H9 (cell line): ENCODE measurements at regions not wholly inside any gene's neighbourhood (a gene's known extent, or its start where the extent isn't known, plus 50 kb on each side); places are given as distances from the start of the nearest gene placed in this dataset.

Source experiments
- DNase-seq: peaks from one replicate; pipeline ENCODE4 v3.0.0-alpha.2; 2017
- H2AFZ ChIP-seq: one replicate; pipeline ENCODE4 v1.6.1; 2013; ENCODE audit warnings: mild to moderate bottlenecking, low read length, control low read depth, moderate library complexity
- H2AK5ac ChIP-seq: 2 replicates; pipeline ENCODE4 v1.6.1; 2013; ENCODE audit warnings: low read length, control low read depth, mixed read lengths; ENCODE audit not compliant: insufficient read length
- H2BK120ac ChIP-seq: one replicate; pipeline ENCODE4 v1.6.1; 2013; ENCODE audit warnings: low read depth, mild to moderate bottlenecking, low read length, control low read depth, inconsistent platforms; ENCODE audit not compliant: poor library complexity, severe bottlenecking
- H2BK12ac ChIP-seq: 2 replicates; pipeline ENCODE4 v1.6.1; 2013; ENCODE audit warnings: low read length, control low read depth, mixed read lengths, low read depth; ENCODE audit not compliant: insufficient read length
- H2BK15ac ChIP-seq: 2 replicates; pipeline ENCODE4 v1.6.1; 2013; ENCODE audit warnings: low read depth, low read length, control low read depth
- H2BK20ac ChIP-seq: one replicate; pipeline ENCODE4 v1.6.1; 2013; ENCODE audit warnings: low read depth, mild to moderate bottlenecking, low read length, control low read depth, inconsistent platforms; ENCODE audit not compliant: poor library complexity, severe bottlenecking
- H2BK5ac ChIP-seq: 2 replicates; pipeline ENCODE4 v1.6.1; 2013; ENCODE audit warnings: low read length, control low read depth, mixed read lengths; ENCODE audit not compliant: insufficient read length
- H3K14ac ChIP-seq: 2 replicates; pipeline ENCODE4 v1.6.1; 2013; ENCODE audit warnings: low read length, control low read depth; ENCODE audit not compliant: insufficient read depth
- H3K18ac ChIP-seq: 2 replicates; pipeline ENCODE4 v1.6.1; 2013; ENCODE audit warnings: low read depth, mild to moderate bottlenecking, mixed read lengths, low read length, control low read depth; ENCODE audit not compliant: insufficient read length
- H3K23ac ChIP-seq: 2 replicates; pipeline ENCODE4 v1.6.1; 2013; ENCODE audit warnings: low read length, control low read depth, mixed read lengths, low read depth; ENCODE audit not compliant: insufficient read length
- H3K23me2 ChIP-seq: 2 replicates; pipeline ENCODE4 v1.6.1; 2013; ENCODE audit warnings: low read depth, mild to moderate bottlenecking, mixed read lengths, low read length, control low read depth; ENCODE audit not compliant: insufficient read length, poor library complexity, severe bottlenecking
- H3K27ac ChIP-seq: 2 replicates; pipeline ENCODE4 v1.5.1; 2013; ENCODE audit warnings: low read length, control low read depth, mixed read lengths, low read depth; ENCODE audit not compliant: insufficient read length
- H3K27me3 ChIP-seq: 2 replicates; pipeline ENCODE4 v1.6.1; 2013; ENCODE audit warnings: low read length, control low read depth, inconsistent platforms; ENCODE audit not compliant: insufficient read depth
- H3K4ac ChIP-seq: 2 replicates; pipeline ENCODE4 v1.6.1; 2013; ENCODE audit warnings: low read depth, mild to moderate bottlenecking, control low read depth, inconsistent platforms, low read length, moderate library complexity
- H3K4me1 ChIP-seq: 2 replicates; pipeline ENCODE4 v1.6.1; 2013; ENCODE audit warnings: low read length, control low read depth, inconsistent platforms; ENCODE audit not compliant: insufficient read depth
- H3K4me2 ChIP-seq: 2 replicates; pipeline ENCODE4 v1.6.1; 2013; ENCODE audit warnings: low read length, control low read depth, mixed read lengths; ENCODE audit not compliant: insufficient read length, insufficient read depth
- H3K56ac ChIP-seq: 2 replicates; pipeline ENCODE4 v1.6.1; 2013; ENCODE audit warnings: low read depth, mild to moderate bottlenecking, mixed read lengths, low read length, control low read depth; ENCODE audit not compliant: insufficient read length
- H3K79me1 ChIP-seq: 2 replicates; pipeline ENCODE4 v1.6.1; 2013; ENCODE audit warnings: low read depth, mild to moderate bottlenecking, moderate library complexity, low read length, control low read depth, inconsistent platforms; ENCODE audit not compliant: insufficient read depth, poor library complexity, severe bottlenecking
- H3K79me2 ChIP-seq: 2 replicates; pipeline ENCODE4 v1.6.1; 2013; ENCODE audit warnings: low read length, control low read depth, inconsistent platforms; ENCODE audit not compliant: insufficient read depth
- H3K9ac ChIP-seq: 2 replicates; pipeline ENCODE4 v1.6.1; 2013; ENCODE audit warnings: low read length, control low read depth, mixed read lengths; ENCODE audit not compliant: insufficient read length; ENCODE audit errors: extremely low read depth
- H3K9me3 ChIP-seq: one replicate; pipeline ENCODE4 v1.6.1; 2013; ENCODE audit warnings: low read depth, low read length, inconsistent platforms; ENCODE audit not compliant: control insufficient read depth
- H3T11ph ChIP-seq: one replicate; pipeline ENCODE4 v1.6.1; 2013; ENCODE audit warnings: mild to moderate bottlenecking, low read length, control low read depth, inconsistent platforms
- H4K20me1 ChIP-seq: one replicate; pipeline ENCODE4 v1.6.1; 2013; ENCODE audit not compliant: control insufficient read depth, insufficient read length, insufficient read depth
- H4K5ac ChIP-seq: 2 replicates; pipeline ENCODE4 v1.6.1; 2013; ENCODE audit warnings: low read depth, mild to moderate bottlenecking, mixed read lengths, low read length, control low read depth; ENCODE audit not compliant: insufficient read length
- H4K8ac ChIP-seq: replicated peaks from 2 replicates; pipeline ENCODE4 v1.6.1; 2013; ENCODE audit warnings: low read length, control low read depth, mixed read lengths, low read depth; ENCODE audit not compliant: insufficient read length
- H4K91ac ChIP-seq: 2 replicates; pipeline ENCODE4 v1.6.1; 2013; ENCODE audit warnings: low read depth, mild to moderate bottlenecking, moderate library complexity, mixed read lengths, low read length, control low read depth; ENCODE audit not compliant: insufficient read length
- H3K27ac Mint-ChIP-seq, 3 experiments: 2 replicates in 2 of 3; 3 replicates in 1 of 3; pipeline ENCODE4 v1.8.0; 2020 to 2021; ENCODE audit warnings: mixed read lengths in 3 of 3, mild to moderate bottlenecking in 1 of 3, moderate library complexity in 1 of 3
- H3K27me3 Mint-ChIP-seq: 2 replicates; pipeline ENCODE4 v1.8.0; 2021; ENCODE audit warnings: low read depth, mild to moderate bottlenecking, moderate library complexity, mixed read lengths
- H3K36me3 Mint-ChIP-seq, 3 experiments: 2 replicates in 2 of 3; 3 replicates in 1 of 3; pipeline ENCODE4 v1.8.0; 2020 to 2021; ENCODE audit warnings: low read depth in 3 of 3, mixed read lengths in 3 of 3; ENCODE audit not compliant: insufficient read depth in 1 of 3
- H3K4me1 Mint-ChIP-seq, 2 experiments: 2 replicates each; pipeline ENCODE4 v1.8.0; 2020; ENCODE audit warnings: mixed read lengths in 2 of 2
- H3K4me3 Mint-ChIP-seq, 2 experiments: 2 replicates in 1 of 2; 3 replicates in 1 of 2; pipeline ENCODE4 v1.8.0; 2020 to 2021; ENCODE audit warnings: mild to moderate bottlenecking in 2 of 2, mixed read lengths in 2 of 2, moderate library complexity in 1 of 2
- H3K9me3 Mint-ChIP-seq, 2 experiments: 2 replicates in 1 of 2; 3 replicates in 1 of 2; pipeline ENCODE4 v1.8.0; 2020; ENCODE audit warnings: mild to moderate bottlenecking in 2 of 2, mixed read lengths in 2 of 2, moderate library complexity in 1 of 2
- TF ChIP-seq, protein P1 (sequence below): fragments of 200-600 bp; sonication (generic); conservative IDR thresholded peaks from 3 replicates; pipeline ENCODE4 v1.8.0; 2021; ENCODE audit warnings: antibody characterized with exemption, mild to moderate bottlenecking

DNA sequence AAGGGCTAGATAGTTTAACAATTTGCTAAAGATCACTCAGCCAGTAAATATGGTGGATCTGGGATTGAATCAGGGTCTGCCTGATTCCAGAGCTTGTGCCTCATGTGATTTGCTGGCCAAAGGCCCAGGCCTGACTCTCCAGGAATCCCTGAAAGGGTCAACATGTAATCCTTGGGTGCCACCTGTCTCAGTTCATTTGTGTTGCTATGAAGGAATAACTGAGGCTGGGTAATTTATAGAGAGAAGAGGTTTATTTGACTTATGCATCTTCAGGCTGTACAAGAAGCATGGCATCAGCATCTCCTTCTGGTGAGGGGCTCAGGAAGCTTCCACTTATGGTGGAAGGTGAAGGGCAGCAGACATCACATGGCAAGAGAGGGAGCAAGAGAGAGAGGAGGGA is 144.9 kb downstream of the FCRL5 start:
- no peaks in the 10 kb centered on the region; a peak in 2 of 5 replicates for H3K9me3 Mint-ChIP-seq
- no peak overlapping the region for H2BK15ac ChIP-seq
- H2BK5ac ChIP-seq = no peak overlapping the region
- H4K91ac ChIP-seq = no peak overlapping the region
- DNase-seq = no peak
- no peak overlapping the region for H3T11ph ChIP-seq
- no peak overlapping the region for H2AK5ac ChIP-seq
- no peaks in the 10 kb centered on the region for H3K23me2 ChIP-seq
- no peaks in the 10 kb centered on the region; a peak in 1 of 7 replicates for H3K36me3 Mint-ChIP-seq
- H3K18ac ChIP-seq = no peak overlapping the region
- peaks cover 9% of the 10 kb centered on the region for H3K27me3 Mint-ChIP-seq
- H3K27me3 ChIP-seq = no peaks in the 10 kb centered on the region
- no peak overlapping the region for H2BK12ac ChIP-seq
- H2BK20ac ChIP-seq = no peak overlapping the region
- peaks cover 8% of the 10 kb centered on the region for H4K20me1 ChIP-seq
- no peak overlapping the region for H2AFZ ChIP-seq
- H3K14ac ChIP-seq = no peak overlapping the region
- H4K8ac ChIP-seq = no peak overlapping the region
- H3K27ac Mint-ChIP-seq = no peak overlapping the region
- no peak overlapping the region for H3K4ac ChIP-seq
- no peaks in the 10 kb centered on the region for H3K9me3 ChIP-seq
- no peaks in the 10 kb centered on the region for H3K79me2 ChIP-seq
- no peak overlapping the region for H3K4me3 Mint-ChIP-seq
- no peak overlapping the region for H3K27ac ChIP-seq
- no peak overlapping the region for H3K56ac ChIP-seq
- H2BK120ac ChIP-seq = no peak overlapping the region
- H3K9ac ChIP-seq = no peak overlapping the region
- H3K79me1 ChIP-seq = no peaks in the 10 kb centered on the region
- no peak overlapping the region for H3K4me2 ChIP-seq
- H3K23ac ChIP-seq = no peak overlapping the region
- TF ChIP-seq, protein P1, sequence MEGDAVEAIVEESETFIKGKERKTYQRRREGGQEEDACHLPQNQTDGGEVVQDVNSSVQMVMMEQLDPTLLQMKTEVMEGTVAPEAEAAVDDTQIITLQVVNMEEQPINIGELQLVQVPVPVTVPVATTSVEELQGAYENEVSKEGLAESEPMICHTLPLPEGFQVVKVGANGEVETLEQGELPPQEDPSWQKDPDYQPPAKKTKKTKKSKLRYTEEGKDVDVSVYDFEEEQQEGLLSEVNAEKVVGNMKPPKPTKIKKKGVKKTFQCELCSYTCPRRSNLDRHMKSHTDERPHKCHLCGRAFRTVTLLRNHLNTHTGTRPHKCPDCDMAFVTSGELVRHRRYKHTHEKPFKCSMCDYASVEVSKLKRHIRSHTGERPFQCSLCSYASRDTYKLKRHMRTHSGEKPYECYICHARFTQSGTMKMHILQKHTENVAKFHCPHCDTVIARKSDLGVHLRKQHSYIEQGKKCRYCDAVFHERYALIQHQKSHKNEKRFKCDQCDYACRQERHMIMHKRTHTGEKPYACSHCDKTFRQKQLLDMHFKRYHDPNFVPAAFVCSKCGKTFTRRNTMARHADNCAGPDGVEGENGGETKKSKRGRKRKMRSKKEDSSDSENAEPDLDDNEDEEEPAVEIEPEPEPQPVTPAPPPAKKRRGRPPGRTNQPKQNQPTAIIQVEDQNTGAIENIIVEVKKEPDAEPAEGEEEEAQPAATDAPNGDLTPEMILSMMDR = no peak
- H4K5ac ChIP-seq = no peak overlapping the region
- H3K4me1 Mint-ChIP-seq = peaks cover 20% of the 10 kb centered on the region in 2 experiments
- H3K4me1 ChIP-seq = no peaks in the 10 kb centered on the region
